Ramos (cell line): ENCODE measurements at regions not wholly inside any gene's neighbourhood (a gene's known extent, or its start where the extent isn't known, plus 50 kb on each side); places are given as distances from the start of the nearest gene placed in this dataset.
"Not testable (repeated sequence)": the region's sequence is repeated elsewhere in the genome, so short reads cannot be mapped to it uniquely, and the experiment has no call there.

Experiments
- in situ Hi-C: fragments of 300-500 bp; cut with MboI; formaldehyde crosslinking; loops from one replicate; pipeline ENCODE4 v1.14.3; 2022; ENCODE audit warnings: low sequenced_read_pairs; ENCODE audit not compliant: unreplicated experiment

DNA sequence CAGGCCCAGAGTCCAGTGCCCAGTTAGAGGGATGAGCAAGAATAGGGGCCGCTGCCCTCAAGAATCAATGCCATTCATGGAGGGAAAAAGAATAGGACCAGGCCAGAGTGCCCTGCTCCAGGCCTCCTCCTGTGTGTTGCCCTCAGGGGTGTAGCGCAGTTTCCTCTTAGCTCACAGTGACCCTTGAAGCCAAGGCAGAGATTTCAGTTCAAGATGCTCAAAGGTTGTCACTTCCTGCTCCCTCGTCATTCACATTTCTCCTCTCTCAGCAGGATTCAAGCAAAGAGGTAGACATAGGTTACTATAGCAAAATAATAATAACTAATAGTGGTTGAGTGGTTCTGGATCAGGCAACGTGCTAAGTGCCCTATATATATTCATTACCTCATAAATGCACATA, 55.1 kb upstream of the PELI2 start:
- in situ Hi-C loops, result no loop called here

GRCh38 chr14:56064513-56064912, 53.7 kb upstream of the PELI2 start:
- in situ Hi-C loops, result no loop called here

DNA sequence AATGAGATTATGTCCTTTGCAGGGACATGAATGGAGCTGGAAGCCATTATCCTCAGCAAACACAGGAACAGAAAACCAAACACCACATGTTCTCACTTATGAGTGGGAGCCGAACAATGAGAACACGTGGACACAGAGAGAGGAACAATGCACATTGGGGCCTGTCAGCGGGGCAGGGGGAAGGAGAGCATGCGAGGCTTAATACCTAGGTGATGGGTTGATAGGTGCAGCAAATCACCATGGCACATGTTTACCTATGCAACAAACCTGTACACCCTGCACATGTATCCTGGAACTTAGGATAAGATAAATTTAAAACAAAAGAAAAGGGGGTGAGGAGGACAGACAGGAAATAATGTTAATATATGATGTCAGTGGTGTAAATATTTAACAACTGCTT, 53.0 kb upstream of the PELI2 start:
- in situ Hi-C loops, result not testable (repeated sequence)

DNA sequence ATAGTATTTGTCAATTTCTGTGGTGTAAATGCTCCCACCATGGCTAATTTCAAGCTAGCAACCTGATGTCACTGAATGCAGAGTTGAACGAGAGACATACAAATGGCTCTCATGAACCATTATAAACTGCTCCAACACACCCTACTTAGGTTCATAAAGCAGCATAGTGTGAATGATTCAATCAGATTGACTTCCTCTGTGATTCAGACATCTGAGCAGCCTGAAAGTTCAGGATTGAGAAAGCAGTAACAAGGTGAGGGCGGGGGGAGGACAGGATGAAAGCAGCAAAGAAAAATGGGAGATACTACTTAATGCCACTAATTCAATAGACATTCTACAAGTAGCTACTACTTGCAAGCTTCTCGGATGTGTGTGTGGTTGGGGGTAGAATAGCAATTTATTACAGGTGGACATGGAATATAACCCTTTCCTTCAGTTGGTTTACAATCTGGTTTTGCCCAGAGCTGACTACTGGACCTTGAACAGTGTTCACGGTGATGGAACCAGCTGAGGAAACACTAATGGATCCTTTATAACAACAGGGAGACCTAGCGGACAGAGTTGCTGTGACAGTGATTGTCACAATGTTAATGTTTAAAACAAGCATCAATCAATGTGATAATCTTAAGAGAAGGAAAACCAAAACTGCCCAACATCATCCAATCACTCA, 52.5 kb upstream of the PELI2 start:
- in situ Hi-C loops, result no loop called here
